Ramos (cell line): ENCODE measurements at regions not wholly inside any gene's neighbourhood (a gene's known extent, or its start where the extent isn't known, plus 50 kb on each side); places are given as distances from the start of the nearest gene placed in this dataset.
"Not testable (repeated sequence)": the region's sequence is repeated elsewhere in the genome, so short reads cannot be mapped to it uniquely, and the experiment has no call there.

Source experiments
- in situ Hi-C: fragments of 300-500 bp; cut with MboI; formaldehyde crosslinking; loops from one replicate; pipeline ENCODE4 v1.14.3; 2022; ENCODE audit warnings: low sequenced_read_pairs; ENCODE audit not compliant: unreplicated experiment

- in situ Hi-C loops: no loop called here
These were observed 128.5 kb upstream of the LRIG1 start for GRCh38 chr3:66629150-66629981.

DNA sequence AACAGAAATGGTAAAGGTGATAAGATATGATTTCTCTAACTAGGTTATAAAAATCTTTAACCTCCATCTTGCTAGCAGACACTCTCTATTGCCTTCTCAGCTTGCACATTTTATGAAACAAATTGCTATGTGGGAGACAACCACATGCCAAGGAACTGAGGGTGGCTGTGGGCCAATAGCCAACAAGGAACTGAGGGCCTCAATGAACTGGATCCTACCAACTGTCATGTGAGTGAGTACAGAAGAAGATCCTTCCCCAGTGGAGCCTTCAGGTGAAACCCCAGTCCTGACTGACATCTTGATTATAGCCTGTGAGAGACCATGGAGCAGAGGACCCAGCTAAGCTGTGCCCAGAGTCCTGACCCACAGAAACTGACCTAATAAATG lies 129.2 kb upstream of the LRIG1 start:
- in situ Hi-C loops: no loop called here

DNA sequence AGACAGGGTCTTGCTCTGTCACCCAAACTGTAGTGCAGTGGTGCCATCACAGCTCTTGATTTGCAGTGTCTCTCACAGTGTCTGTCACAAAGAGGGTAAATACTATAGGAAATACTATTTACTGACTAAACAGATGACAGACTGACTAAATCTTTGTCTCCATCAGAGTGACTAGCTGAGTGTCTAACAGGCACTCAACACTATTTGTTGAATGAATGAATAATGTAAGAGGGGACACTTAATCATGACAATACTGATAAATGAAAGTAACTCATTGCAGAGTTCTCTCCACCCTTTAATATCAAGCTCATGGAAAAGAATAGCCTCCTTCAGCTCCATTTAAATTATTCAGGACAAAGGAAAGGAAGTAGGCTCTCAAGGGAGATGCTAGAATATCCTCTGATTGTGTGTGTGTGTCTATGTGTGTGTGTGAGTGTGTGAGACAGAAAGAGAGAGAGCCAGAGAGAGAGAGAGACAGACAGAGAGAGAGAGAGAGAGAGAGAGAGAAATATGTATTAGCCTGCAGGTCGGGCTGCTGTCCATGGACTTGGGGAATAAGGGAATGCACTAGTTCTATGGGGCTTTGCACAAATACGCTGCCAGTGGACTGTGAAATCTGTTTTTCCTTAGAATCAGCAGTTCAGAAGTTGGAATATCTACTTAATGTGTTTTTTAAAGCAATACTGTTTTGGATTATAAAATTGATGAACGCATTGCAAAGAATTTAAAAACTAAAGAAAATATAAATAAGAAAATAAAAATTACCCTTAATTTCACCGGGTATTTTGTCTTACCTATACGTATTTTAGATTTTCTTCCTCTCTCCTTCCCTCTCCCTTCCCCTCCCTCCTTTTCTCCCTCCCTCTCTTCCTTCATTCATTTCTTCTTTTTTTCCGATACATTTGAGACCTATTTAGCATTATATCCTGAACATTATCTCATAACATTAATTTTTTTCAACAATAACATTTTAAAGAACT lies 132.9 kb upstream of the LRIG1 start:
- in situ Hi-C loops: no loop called here

GRCh38 chr3:66638717-66639116 lies 137.9 kb upstream of the LRIG1 start:
- in situ Hi-C loops: no loop called here

- in situ Hi-C loops: no loop called here
These were observed 139.1 kb upstream of the LRIG1 start for GRCh38 chr3:66639809-66640356.

- in situ Hi-C loops: no loop called here
These were observed 141.2 kb upstream of the LRIG1 start for GRCh38 chr3:66642019-66642418.

DNA sequence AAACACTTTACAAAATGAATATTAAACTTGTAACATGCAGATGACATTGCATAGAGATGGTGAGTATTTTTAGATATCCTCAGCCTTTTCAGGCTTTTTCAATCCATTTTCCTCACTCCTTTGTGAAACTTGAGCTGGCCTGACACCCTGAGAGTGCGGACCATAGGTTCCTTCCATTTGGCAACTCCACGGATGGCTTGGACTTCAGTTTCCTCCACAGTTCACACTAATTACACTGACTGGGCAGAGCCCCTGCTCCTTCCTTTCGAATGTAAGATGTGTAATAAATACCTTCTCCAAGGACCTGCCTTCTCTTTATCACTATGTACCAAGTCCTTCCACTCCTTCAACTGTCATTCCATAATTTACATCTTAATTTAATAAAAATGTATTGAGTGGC lies 141.7 kb upstream of the LRIG1 start:
- in situ Hi-C loops: no loop called here

DNA sequence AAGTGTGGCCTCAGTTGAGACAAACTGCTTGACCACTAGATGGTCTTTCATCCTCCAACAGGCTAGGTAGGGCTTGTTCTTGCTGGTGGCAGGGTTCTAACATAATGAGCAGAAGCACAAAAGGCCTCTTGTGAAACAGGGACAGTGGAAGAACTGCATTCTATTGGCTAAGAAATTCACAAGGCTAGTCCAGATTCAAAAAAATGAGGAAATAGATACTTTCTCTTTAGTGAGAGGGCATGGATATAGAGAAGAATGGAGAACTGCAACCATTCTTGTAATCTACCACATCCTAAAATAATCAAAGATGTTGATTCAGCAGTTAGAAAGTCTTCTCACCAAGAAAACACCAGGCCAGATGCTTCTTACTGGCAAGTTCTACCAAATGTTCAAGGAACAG lies 143.7 kb upstream of the LRIG1 start:
- in situ Hi-C loops: no loop called here

DNA sequence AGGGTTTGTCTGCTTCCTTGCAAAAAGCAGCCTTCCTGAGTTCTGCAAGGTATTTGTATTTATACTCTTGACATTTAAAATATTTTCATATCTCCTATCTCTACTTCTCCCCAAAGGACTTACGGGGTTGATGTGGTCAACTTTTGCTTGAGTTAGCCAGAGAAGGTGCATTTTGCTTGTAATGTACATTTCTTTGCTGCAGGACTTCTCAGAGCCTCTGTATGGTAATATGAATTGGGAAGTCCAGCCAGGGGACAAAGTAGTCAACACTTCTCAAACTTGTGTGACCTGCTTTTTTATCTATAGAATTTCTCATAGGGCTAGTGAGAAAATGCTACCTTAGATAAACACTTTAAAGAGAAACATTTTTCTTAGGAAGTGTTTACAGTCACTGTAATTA lies 148.2 kb upstream of the LRIG1 start:
- in situ Hi-C loops: no loop called here

DNA sequence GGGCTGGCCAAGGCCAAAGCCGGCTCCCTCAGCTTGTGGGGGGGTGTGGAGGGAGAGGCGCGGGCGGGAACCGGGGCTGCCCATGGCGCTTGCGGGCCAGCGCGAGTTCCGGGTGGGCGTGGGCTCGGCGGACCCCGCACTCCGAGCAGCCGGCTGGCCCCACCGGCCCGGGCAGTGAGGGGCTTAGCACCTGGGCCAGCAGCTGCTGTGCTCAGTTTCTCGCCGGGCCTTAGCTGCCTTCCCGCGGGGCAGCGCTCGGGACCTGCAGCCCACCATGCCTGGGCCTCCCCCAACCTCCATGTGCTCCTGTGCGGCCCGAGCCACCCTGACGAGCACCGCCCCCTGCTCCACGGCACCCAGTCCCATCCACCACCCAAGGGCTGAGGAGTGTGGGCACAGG lies 150.7 kb upstream of the LRIG1 start:
- in situ Hi-C loops: not testable (repeated sequence)

DNA sequence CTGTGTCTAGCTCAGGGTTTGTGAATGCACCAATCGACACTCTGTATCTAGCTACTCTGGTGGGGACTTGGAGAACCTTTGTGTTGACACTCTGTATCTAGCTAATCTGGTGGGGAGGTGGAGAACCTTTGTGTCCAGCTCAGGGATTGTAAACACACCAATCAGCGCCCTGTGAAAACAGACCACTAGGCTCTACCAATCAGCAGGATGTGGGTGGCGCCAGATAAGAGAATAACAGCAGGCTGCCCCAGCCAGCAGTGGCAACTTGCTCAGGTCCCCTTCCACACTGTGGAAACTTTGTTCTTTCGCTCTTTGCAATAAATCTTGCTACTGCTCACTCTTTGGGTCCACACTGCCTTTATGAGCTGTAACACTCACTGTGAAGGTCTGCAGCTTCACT lies 151.3 kb upstream of the LRIG1 start:
- in situ Hi-C loops: not testable (repeated sequence)

GRCh38 chr3:66655044-66655443 lies 154.2 kb upstream of the LRIG1 start:
- in situ Hi-C loops: no loop called here

GRCh38 chr3:66655671-66656070 lies 154.8 kb upstream of the LRIG1 start:
- in situ Hi-C loops: no loop called here

DNA sequence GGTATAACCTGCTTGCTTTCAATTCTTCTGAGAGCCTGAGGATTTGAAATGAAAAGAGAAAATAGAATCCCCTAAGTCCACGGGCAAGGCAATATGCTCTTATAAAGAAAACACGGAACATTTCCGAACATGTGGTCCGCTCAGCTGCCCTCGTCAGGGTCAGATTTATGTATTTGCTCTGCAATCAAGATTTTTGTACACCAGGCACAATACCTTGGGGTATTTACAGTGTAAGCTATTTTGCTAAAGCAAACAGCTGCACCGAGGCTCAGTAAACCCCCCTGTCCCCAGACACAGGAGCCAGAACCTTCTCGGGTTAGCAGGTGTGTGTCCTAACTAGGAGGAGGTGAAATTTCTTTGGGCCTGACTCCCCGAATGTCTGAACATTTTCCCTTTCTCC lies 155.8 kb upstream of the LRIG1 start:
- in situ Hi-C loops: no loop called here

DNA sequence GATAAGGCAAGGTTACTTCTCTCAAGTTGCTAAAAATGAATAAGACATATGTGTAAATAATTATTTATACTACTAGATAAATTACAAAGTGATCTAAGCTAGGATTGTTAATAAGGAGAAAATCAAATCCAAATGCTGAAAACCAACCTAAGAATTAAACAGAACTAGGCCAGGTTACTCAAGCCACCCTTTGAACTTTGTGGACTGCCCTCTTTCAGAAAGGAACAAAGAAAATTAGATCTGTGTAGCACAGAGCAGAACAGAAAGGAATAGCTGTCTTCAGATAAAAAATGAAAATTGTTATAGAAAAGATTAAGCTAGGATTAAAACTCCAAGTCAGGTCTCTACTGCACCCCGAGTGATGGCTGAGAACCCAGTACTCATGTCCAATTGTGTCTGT lies 158.2 kb upstream of the LRIG1 start:
- in situ Hi-C loops: no loop called here

GRCh38 chr3:66661628-66662027 lies 160.8 kb upstream of the LRIG1 start:
- in situ Hi-C loops: no loop called here

- in situ Hi-C loops: no loop called here
These were observed 162.1 kb upstream of the LRIG1 start for GRCh38 chr3:66662894-66663293.

- in situ Hi-C loops: no loop called here
These were observed 164.3 kb upstream of the LRIG1 start for GRCh38 chr3:66665021-66665695.

- in situ Hi-C loops: no loop called here
These were observed 165.5 kb upstream of the LRIG1 start for GRCh38 chr3:66666362-66666761.

- in situ Hi-C loops: no loop called here
These were observed 166.4 kb upstream of the LRIG1 start for GRCh38 chr3:66667263-66667662.
